Endothelial cell of umbilical vein (primary cell): ENCODE measurements at regions not wholly inside any gene's neighbourhood (a gene's known extent, or its start where the extent isn't known, plus 50 kb on each side); places are given as distances from the start of the nearest gene placed in this dataset.

ENCODE experiments used
- BruUV-seq: library from RNA; stranded (reverse); fragments of 400-500 nt; replicated peaks from 2 replicates; lab custom pipeline; 2021; lab: Mats Ljungman, UMichigan
- CTCF ChIA-PET: fragments of 300-600, 350-600 bp; sonication (Branson Sonifier 250); formaldehyde crosslinking; loops from one replicate; lab custom pipeline; 2021; ENCODE audit warnings: antibody characterized with exemption, inconsistent platforms; lab: Charles Lee
- POLR2A ChIA-PET: fragments of 300-600, 350-600 bp; sonication (Branson Sonifier 250); formaldehyde crosslinking; loops from one replicate; lab custom pipeline; 2021; ENCODE audit warnings: antibody characterized with exemption, inconsistent platforms; lab: Charles Lee
- DNase-seq: peaks from one replicate; pipeline ENCODE4 v3.0.0-alpha.2; 2011; ENCODE audit warnings: low read depth, low spot score
- FAIRE-seq: peaks from 2 replicates; lab custom pipeline; 2011; peaks lifted over from hg19 to GRCh38; lab: Jason Lieb, UNC
- H2AFZ ChIP-seq: 2 replicates; pipeline ENCODE4 v1.6.0; 2012; ENCODE audit warnings: low read depth, low read length, control low read depth, inconsistent platforms
- H3K27ac ChIP-seq: 2 replicates; pipeline ENCODE4 v1.5.1; 2011; ENCODE audit warnings: low read depth, mild to moderate bottlenecking, control low read depth, low read length, moderate library complexity; ENCODE audit not compliant: insufficient read depth
- H3K27me3 ChIP-seq, 2 experiments: 2 replicates each; pipeline versions ENCODE4 v1.6.0 to v1.6.1; 2011; ENCODE audit warnings: low read length in 2 of 2, mixed read lengths in 1 of 2; ENCODE audit not compliant: control insufficient read depth in 2 of 2, insufficient read depth in 2 of 2
- H3K36me3 ChIP-seq, 2 experiments: 2 replicates in 1 of 2; 3 replicates in 1 of 2; pipeline ENCODE4 v1.5.1; 2011; ENCODE audit warnings: low read length in 2 of 2, mild to moderate bottlenecking in 1 of 2, moderate library complexity in 1 of 2; ENCODE audit not compliant: control insufficient read depth in 2 of 2, insufficient read depth in 2 of 2; ENCODE audit errors: extremely low read depth in 1 of 2
- H3K4me1 ChIP-seq: 3 replicates; pipeline ENCODE4 v1.5.1; 2011; ENCODE audit warnings: mild to moderate bottlenecking, low read length; ENCODE audit not compliant: control insufficient read depth, insufficient read depth; ENCODE audit errors: extremely low read depth
- H3K4me2 ChIP-seq: 2 replicates; pipeline ENCODE4 v1.6.1; 2011; ENCODE audit warnings: low read length, control low read depth, mixed read lengths; ENCODE audit not compliant: insufficient read depth
- H3K4me3 ChIP-seq, 3 experiments: fragments of 200-600 bp in 1 of 3; sonication (generic), shearing (Covaris generic) in 1 of 3; replicated peaks in 1 of 3; 2 replicates each; pipeline ENCODE4 v1.5.1; 2011 to 2016; ENCODE audit warnings: control low read depth in 3 of 3, low read length in 3 of 3, mild to moderate bottlenecking in 2 of 3, inconsistent platforms in 1 of 3, low read depth in 1 of 3, moderate library complexity in 1 of 3; ENCODE audit not compliant: insufficient read depth in 1 of 3
- H3K79me2 ChIP-seq: 2 replicates; pipeline ENCODE4 v1.6.0; 2012; ENCODE audit warnings: low read length, inconsistent platforms; ENCODE audit not compliant: control insufficient read depth, insufficient read depth
- H3K9ac ChIP-seq: replicated peaks from 2 replicates; pipeline ENCODE3; 2011; ENCODE audit warnings: low read length, control low read depth; ENCODE audit not compliant: insufficient read depth; ENCODE audit errors: extremely low read depth
- H3K9me1 ChIP-seq: replicated peaks from 3 replicates; pipeline ENCODE4 v1.6.0; 2011; ENCODE audit warnings: mild to moderate bottlenecking, low read length; ENCODE audit not compliant: control insufficient read depth, insufficient read depth; ENCODE audit errors: extremely low read depth
- H3K9me3 ChIP-seq: replicated peaks from 2 replicates; pipeline ENCODE4 v1.5.1; 2012; ENCODE audit warnings: low read length, inconsistent platforms; ENCODE audit not compliant: control insufficient read depth, insufficient read depth
- H4K20me1 ChIP-seq: replicated peaks from 2 replicates; pipeline ENCODE3; 2011; ENCODE audit warnings: mild to moderate bottlenecking, low read length; ENCODE audit not compliant: control insufficient read depth, insufficient read depth; ENCODE audit errors: extremely low read depth
- EZH2 ChIP-seq: IDR thresholded peaks from 2 replicates; pipeline ENCODE4 v1.6.1; 2012; ENCODE audit warnings: borderline replicate concordance, low read depth, mild to moderate bottlenecking, moderate library complexity, low read length, inconsistent platforms; ENCODE audit not compliant: severe bottlenecking
- FOS ChIP-seq: IDR thresholded peaks from 2 replicates; pipeline ENCODE4 v1.6.1; 2011; ENCODE audit warnings: mild to moderate bottlenecking, low read length, moderate library complexity, borderline replicate concordance; ENCODE audit not compliant: insufficient read depth
- GATA2 ChIP-seq: IDR thresholded peaks from 2 replicates; pipeline ENCODE4 v1.7.0; 2011; ENCODE audit warnings: low read depth, mild to moderate bottlenecking, moderate library complexity, mixed read lengths, low read length; ENCODE audit not compliant: insufficient read length, insufficient read depth
- JUN ChIP-seq: IDR thresholded peaks from 2 replicates; pipeline ENCODE4 v1.6.1; 2011; ENCODE audit warnings: borderline replicate concordance, low read depth; ENCODE audit not compliant: insufficient read length, insufficient read depth
- MYC ChIP-seq: IDR thresholded peaks from one replicate; pipeline ENCODE4 v1.6.1; 2011; ENCODE audit warnings: mild to moderate bottlenecking, low read depth, low read length
- POLR2A ChIP-seq: IDR thresholded peaks from 2 replicates; pipeline ENCODE4 v1.6.1; 2012; ENCODE audit warnings: low read depth, mild to moderate bottlenecking, control low read depth, low read length
- POLR2AphosphoS5 ChIP-seq: IDR thresholded peaks from 2 replicates; pipeline ENCODE4 v1.6.1; 2012; ENCODE audit warnings: low read depth, mild to moderate bottlenecking, control low read depth, low read length, moderate library complexity; ENCODE audit not compliant: insufficient read depth
- dilution Hi-C: fragments of 300-500 bp; cut with MboI; formaldehyde crosslinking; loops from one replicate; pipeline ENCODE4 v1.15.0; 2019; ENCODE audit warnings: low sequenced_read_pairs; ENCODE audit not compliant: extremely low pct_ligation_motif_present
- intact Hi-C: fragments of 100-400 bp; cut with micrococcal nuclease; formaldehyde crosslinking; loops from one replicate; pipeline ENCODE4 v1.10.0; 2022
- TF ChIP-seq, protein P1 (sequence below), 2 donors: IDR thresholded peaks; 1 replicate in 1 of 2; 2 replicates in 1 of 2; pipeline ENCODE4 v1.5.1; 2011; ENCODE audit warnings: low read length in 2 of 2, mild to moderate bottlenecking in 2 of 2, moderate library complexity in 2 of 2, control low read depth in 1 of 2, inconsistent platforms in 1 of 2, low read depth in 1 of 2; ENCODE audit not compliant: insufficient read depth in 1 of 2; ENCODE audit errors: extremely low read depth in 1 of 2
- TF ChIP-seq, protein P2 (sequence below): IDR thresholded peaks from 2 replicates; pipeline ENCODE4 v1.6.1; 2011; ENCODE audit not compliant: insufficient read depth, insufficient read length

DNA sequence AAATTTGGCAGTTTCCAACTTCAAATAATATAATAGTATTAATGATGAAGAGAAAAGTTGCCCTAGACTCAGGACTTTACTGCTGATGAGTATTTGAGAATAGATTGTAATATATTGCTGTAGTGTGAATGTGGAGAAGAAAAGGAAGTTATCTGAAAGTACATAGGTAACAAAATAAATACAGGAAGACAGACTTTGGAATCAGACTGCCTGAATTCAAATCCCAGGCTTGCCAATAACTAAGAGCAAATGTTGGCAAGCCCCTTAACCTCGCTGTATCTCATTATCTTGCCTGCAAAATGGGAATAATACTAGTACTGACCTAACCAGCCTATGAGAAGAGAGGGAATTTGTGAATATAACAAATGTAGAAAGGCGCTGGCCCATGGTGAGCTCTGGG is 765.2 kb upstream of the ID2 start:
- no peaks in the 10 kb centered on the region for H4K20me1 ChIP-seq
- intact Hi-C loops (no loop called here), dilution Hi-C loops (no loop called here)
- no peak for FAIRE-seq
- BruUV-seq, result no TSS peak
- H3K4me1 ChIP-seq, result no peaks in the 10 kb centered on the region
- H3K9me1 ChIP-seq, result no peaks in the 10 kb centered on the region
- no peak overlapping the region for H2AFZ ChIP-seq
- TF ChIP-seq POLR2AphosphoS5 (no peak), MYC (no peak), FOS (no peak)
- TF ChIP-seq, protein P1, sequence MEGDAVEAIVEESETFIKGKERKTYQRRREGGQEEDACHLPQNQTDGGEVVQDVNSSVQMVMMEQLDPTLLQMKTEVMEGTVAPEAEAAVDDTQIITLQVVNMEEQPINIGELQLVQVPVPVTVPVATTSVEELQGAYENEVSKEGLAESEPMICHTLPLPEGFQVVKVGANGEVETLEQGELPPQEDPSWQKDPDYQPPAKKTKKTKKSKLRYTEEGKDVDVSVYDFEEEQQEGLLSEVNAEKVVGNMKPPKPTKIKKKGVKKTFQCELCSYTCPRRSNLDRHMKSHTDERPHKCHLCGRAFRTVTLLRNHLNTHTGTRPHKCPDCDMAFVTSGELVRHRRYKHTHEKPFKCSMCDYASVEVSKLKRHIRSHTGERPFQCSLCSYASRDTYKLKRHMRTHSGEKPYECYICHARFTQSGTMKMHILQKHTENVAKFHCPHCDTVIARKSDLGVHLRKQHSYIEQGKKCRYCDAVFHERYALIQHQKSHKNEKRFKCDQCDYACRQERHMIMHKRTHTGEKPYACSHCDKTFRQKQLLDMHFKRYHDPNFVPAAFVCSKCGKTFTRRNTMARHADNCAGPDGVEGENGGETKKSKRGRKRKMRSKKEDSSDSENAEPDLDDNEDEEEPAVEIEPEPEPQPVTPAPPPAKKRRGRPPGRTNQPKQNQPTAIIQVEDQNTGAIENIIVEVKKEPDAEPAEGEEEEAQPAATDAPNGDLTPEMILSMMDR (IDR thresholded peaks at IDR 0.05; ENCODE audit: extremely low read depth in 1 of 2, insufficient read depth in 1 of 2, low read depth in 1 of 2, low read length in 2 of 2), result no peak
- TF ChIP-seq, protein P2, sequence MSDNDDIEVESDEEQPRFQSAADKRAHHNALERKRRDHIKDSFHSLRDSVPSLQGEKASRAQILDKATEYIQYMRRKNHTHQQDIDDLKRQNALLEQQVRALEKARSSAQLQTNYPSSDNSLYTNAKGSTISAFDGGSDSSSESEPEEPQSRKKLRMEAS, result no peak
- no peak overlapping the region for H3K9ac ChIP-seq
- H3K9me3 ChIP-seq, result peaks cover 7% of the 10 kb centered on the region
- no peak overlapping the region for H3K4me2 ChIP-seq
- no peak overlapping the region for H3K4me3 ChIP-seq
- DNase-seq, result no peak
- ChIA-PET CTCF (no interaction called here), POLR2A (no interaction called here)
- H3K36me3 ChIP-seq, result no peaks in the 10 kb centered on the region
- H3K27ac ChIP-seq, result no peak overlapping the region
- no peaks in the 10 kb centered on the region for H3K27me3 ChIP-seq
- H3K79me2 ChIP-seq, result no peaks in the 10 kb centered on the region

DNA sequence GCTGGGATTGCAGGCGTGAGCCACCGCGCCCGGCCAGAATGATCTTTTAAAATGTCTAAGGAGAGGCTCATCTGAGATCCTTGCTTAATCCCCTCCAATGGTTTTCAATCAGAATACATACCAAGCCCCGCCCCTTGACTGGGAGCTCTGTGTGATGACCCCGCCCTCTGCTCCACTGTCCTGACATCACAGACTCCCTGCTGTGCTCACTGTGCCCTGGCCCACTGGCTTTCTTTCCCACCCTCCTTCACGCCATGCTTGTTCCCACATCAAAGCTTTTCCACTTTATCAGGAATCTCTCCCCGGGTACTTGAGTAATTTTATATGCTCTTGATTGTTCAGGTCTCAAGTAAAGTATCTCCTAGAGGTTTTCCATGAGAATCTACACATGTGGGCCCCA is 762.3 kb upstream of the ID2 start:
- CTCF ChIA-PET, result no interaction called here
- FAIRE-seq, result no peak
- dilution Hi-C loops, result no loop called here

More for the DNA sequence above, 762.3 kb upstream of the ID2 start:
- BruUV-seq, result no TSS peak
- Histone ChIP-seq H3K4me2 (no peak overlapping the region), H4K20me1 (no peaks in the 10 kb centered on the region), H3K79me2 (no peaks in the 10 kb centered on the region), H3K4me1 (no peaks in the 10 kb centered on the region), H3K36me3 (no peaks in the 10 kb centered on the region), H3K27me3 (no peaks in the 10 kb centered on the region), H3K27ac (no peak overlapping the region), H2AFZ (no peak overlapping the region), H3K4me3 (no peak overlapping the region), H3K9me3 (peaks cover 6% of the 10 kb centered on the region), H3K9me1 (no peaks in the 10 kb centered on the region), H3K9ac (no peak overlapping the region)
- TF ChIP-seq GATA2, result no peak
- TF ChIP-seq, protein P1 (IDR thresholded peaks at IDR 0.05; ENCODE audit: extremely low read depth in 1 of 2, insufficient read depth in 1 of 2, low read depth in 1 of 2, low read length in 2 of 2), result no peak
- no peak for TF ChIP-seq POLR2AphosphoS5
- TF ChIP-seq JUN, result no peak
- TF ChIP-seq EZH2, result no peak
- TF ChIP-seq FOS, result no peak
- no peak for TF ChIP-seq MYC
- no peak for TF ChIP-seq POLR2A
- TF ChIP-seq, protein P2, result no peak
- DNase-seq, result no peak
- intact Hi-C loops, result no loop called here
- POLR2A ChIA-PET, result no interaction called here
